ENCODE measurements at regions not wholly inside any gene's neighbourhood (a gene's known extent, or its start where the extent isn't known, plus 50 kb on each side); places are given as distances from the start of the nearest gene placed in this dataset.

GRCh38 chr5:2387250-2387633 is 364.2 kb downstream of the IRX2 start:
- no peak for DNase-seq (ENCODE audit: low read depth)
- in situ Hi-C loops (cut with HindIII; ENCODE audit: low pct_unique_long_range_greater_than_20kb, low sequenced_read_pairs) = no loop called here

GRCh38 chr5:2385818-2386217 is 365.7 kb downstream of the IRX2 start:
- DNase-seq (ENCODE audit: low read depth) = no peak
- in situ Hi-C loops (cut with HindIII; ENCODE audit: low pct_unique_long_range_greater_than_20kb, low sequenced_read_pairs) = no loop called here

GRCh38 chr5:2383698-2384065 is 367.8 kb downstream of the IRX2 start:
- DNase-seq (ENCODE audit: low read depth) = no peak
- in situ Hi-C loops (cut with HindIII; ENCODE audit: low pct_unique_long_range_greater_than_20kb, low sequenced_read_pairs) = no loop called here

- DNase-seq (ENCODE audit: low read depth) = no peak
- in situ Hi-C loops (cut with HindIII; ENCODE audit: low pct_unique_long_range_greater_than_20kb, low sequenced_read_pairs) = no loop called here
Measured at GRCh38 chr5:2382776-2383697, 368.4 kb downstream of the IRX2 start.

GRCh38 chr5:2381861-2382260 is 369.6 kb downstream of the IRX2 start:
- DNase-seq (ENCODE audit: low read depth) = no peak
- in situ Hi-C loops (cut with HindIII; ENCODE audit: low pct_unique_long_range_greater_than_20kb, low sequenced_read_pairs) = no loop called here

- in situ Hi-C loops (cut with HindIII; ENCODE audit: low pct_unique_long_range_greater_than_20kb, low sequenced_read_pairs) = no loop called here
- no peak for DNase-seq (ENCODE audit: low read depth)
Measured at GRCh38 chr5:2381070-2381469, 370.4 kb downstream of the IRX2 start.

GRCh38 chr5:2378976-2379375 is 372.5 kb downstream of the IRX2 start:
- no peak for DNase-seq (ENCODE audit: low read depth)
- in situ Hi-C loops (cut with HindIII; ENCODE audit: low pct_unique_long_range_greater_than_20kb, low sequenced_read_pairs) = no loop called here

GRCh38 chr5:2378108-2378507 is 373.4 kb downstream of the IRX2 start:
- in situ Hi-C loops (cut with HindIII; ENCODE audit: low pct_unique_long_range_greater_than_20kb, low sequenced_read_pairs) = no loop called here
- DNase-seq (ENCODE audit: low read depth) = no peak

GRCh38 chr5:2376486-2376885 is 375.0 kb downstream of the IRX2 start:
- no peak for DNase-seq (ENCODE audit: low read depth)
- in situ Hi-C loops (cut with HindIII; ENCODE audit: low pct_unique_long_range_greater_than_20kb, low sequenced_read_pairs) = no loop called here

- no peak for DNase-seq (ENCODE audit: low read depth)
- in situ Hi-C loops (cut with HindIII; ENCODE audit: low pct_unique_long_range_greater_than_20kb, low sequenced_read_pairs) = no loop called here
Measured at GRCh38 chr5:2375757-2376250, 375.7 kb downstream of the IRX2 start.

- DNase-seq (ENCODE audit: low read depth) = no peak
- in situ Hi-C loops (cut with HindIII; ENCODE audit: low pct_unique_long_range_greater_than_20kb, low sequenced_read_pairs) = no loop called here
Measured at GRCh38 chr5:2375291-2375690, 376.2 kb downstream of the IRX2 start.

GRCh38 chr5:2374703-2375102 is 376.8 kb downstream of the IRX2 start:
- in situ Hi-C loops (cut with HindIII; ENCODE audit: low pct_unique_long_range_greater_than_20kb, low sequenced_read_pairs) = no loop called here
- DNase-seq (ENCODE audit: low read depth) = no peak

GRCh38 chr5:2373631-2374030 is 377.8 kb downstream of the IRX2 start:
- DNase-seq (ENCODE audit: low read depth) = no peak
- in situ Hi-C loops (cut with HindIII; ENCODE audit: low pct_unique_long_range_greater_than_20kb, low sequenced_read_pairs) = no loop called here

- in situ Hi-C loops (cut with HindIII; ENCODE audit: low pct_unique_long_range_greater_than_20kb, low sequenced_read_pairs) = no loop called here
Measured at GRCh38 chr5:2371419-2371710, 380.1 kb downstream of the IRX2 start.

GRCh38 chr5:2370626-2371418 is 380.7 kb downstream of the IRX2 start:
- no peak for DNase-seq (ENCODE audit: low read depth)
- in situ Hi-C loops (cut with HindIII; ENCODE audit: low pct_unique_long_range_greater_than_20kb, low sequenced_read_pairs) = no loop called here

More at GRCh38 chr5:2371419-2371710, 380.1 kb downstream of the IRX2 start:
- no peak for DNase-seq (ENCODE audit: low read depth)

GRCh38 chr5:2369178-2369577 is 382.3 kb downstream of the IRX2 start:
- in situ Hi-C loops (cut with HindIII; ENCODE audit: low pct_unique_long_range_greater_than_20kb, low sequenced_read_pairs) = no loop called here

GRCh38 chr5:2366816-2367215 is 384.7 kb downstream of the IRX2 start:
- no peak for DNase-seq (ENCODE audit: low read depth)

More at GRCh38 chr5:2369178-2369577, 382.3 kb downstream of the IRX2 start:
- no peak for DNase-seq (ENCODE audit: low read depth)

GRCh38 chr5:2357309-2357708 is 394.2 kb downstream of the IRX2 start:
- DNase-seq (ENCODE audit: low read depth) = no peak
- in situ Hi-C loops (cut with HindIII; ENCODE audit: low pct_unique_long_range_greater_than_20kb, low sequenced_read_pairs) = no loop called here

More at GRCh38 chr5:2366816-2367215, 384.7 kb downstream of the IRX2 start:
- in situ Hi-C loops (cut with HindIII; ENCODE audit: low pct_unique_long_range_greater_than_20kb, low sequenced_read_pairs) = no loop called here

- no peak for DNase-seq (ENCODE audit: low read depth)
- in situ Hi-C loops (cut with HindIII; ENCODE audit: low pct_unique_long_range_greater_than_20kb, low sequenced_read_pairs) = no loop called here
Measured at GRCh38 chr5:2355859-2356258, 395.6 kb downstream of the IRX2 start.
